HL-60 (cell line): ENCODE measurements at regions not wholly inside any gene's neighbourhood (a gene's known extent, or its start where the extent isn't known, plus 50 kb on each side); places are given as distances from the start of the nearest gene placed in this dataset.

Experiments used
- DNase-seq, 2 experiments: peaks; one replicate each; pipeline ENCODE4 v3.0.0-alpha.2; 2010 to 2020; ENCODE audit warnings: low read depth in 1 of 2, low spot score in 1 of 2
- H3K27ac ChIP-seq: fragments of 250-450 bp; sonication (Bioruptor Pico); replicated peaks from 2 replicates; pipeline ENCODE4 v1.5.1; 2020; ENCODE audit warnings: mild to moderate bottlenecking, moderate library complexity
- H3K27me3 ChIP-seq: fragments of 250-450 bp; sonication (Bioruptor Pico); 2 replicates; pipeline ENCODE4 v1.5.1; 2021; ENCODE audit warnings: mild to moderate bottlenecking, moderate library complexity; ENCODE audit not compliant: insufficient read depth, poor library complexity, severe bottlenecking
- H3K4me3 ChIP-seq: replicated peaks from 2 replicates; pipeline ENCODE4 v1.5.1; 2011; ENCODE audit warnings: mild to moderate bottlenecking, control low read depth, low read length; ENCODE audit not compliant: insufficient read depth
- GABPA ChIP-seq: IDR thresholded peaks from 2 replicates; pipeline ENCODE4 v1.6.1; 2012; ENCODE audit warnings: low read depth
- POLR2AphosphoS5 ChIP-seq: IDR thresholded peaks from 2 replicates; pipeline ENCODE4 v1.6.1; 2012; ENCODE audit warnings: low read depth
- REST ChIP-seq: IDR thresholded peaks from 2 replicates; pipeline ENCODE4 v1.6.1; 2012; ENCODE audit warnings: low read depth; ENCODE audit not compliant: insufficient replicate concordance
- SPI1 ChIP-seq: IDR thresholded peaks from 2 replicates; pipeline ENCODE4 v1.6.1; 2012; ENCODE audit warnings: low read depth, mild to moderate bottlenecking, borderline replicate concordance
- TF ChIP-seq, protein P1 (sequence below): IDR thresholded peaks from one replicate; pipeline ENCODE4 v1.5.1; 2011; ENCODE audit warnings: low read length, control low read depth, inconsistent platforms; ENCODE audit not compliant: insufficient read depth

GRCh38 chr15:38029736-38030135, 95.3 kb downstream of the TMCO5A start:
- H3K4me3 ChIP-seq = no peak overlapping the region
- H3K27ac ChIP-seq = no peak overlapping the region
- DNase-seq = no peak
- TF ChIP-seq POLR2AphosphoS5 (no peak), SPI1 (no peak), REST (no peak), GABPA (no peak)
- TF ChIP-seq, protein P1, sequence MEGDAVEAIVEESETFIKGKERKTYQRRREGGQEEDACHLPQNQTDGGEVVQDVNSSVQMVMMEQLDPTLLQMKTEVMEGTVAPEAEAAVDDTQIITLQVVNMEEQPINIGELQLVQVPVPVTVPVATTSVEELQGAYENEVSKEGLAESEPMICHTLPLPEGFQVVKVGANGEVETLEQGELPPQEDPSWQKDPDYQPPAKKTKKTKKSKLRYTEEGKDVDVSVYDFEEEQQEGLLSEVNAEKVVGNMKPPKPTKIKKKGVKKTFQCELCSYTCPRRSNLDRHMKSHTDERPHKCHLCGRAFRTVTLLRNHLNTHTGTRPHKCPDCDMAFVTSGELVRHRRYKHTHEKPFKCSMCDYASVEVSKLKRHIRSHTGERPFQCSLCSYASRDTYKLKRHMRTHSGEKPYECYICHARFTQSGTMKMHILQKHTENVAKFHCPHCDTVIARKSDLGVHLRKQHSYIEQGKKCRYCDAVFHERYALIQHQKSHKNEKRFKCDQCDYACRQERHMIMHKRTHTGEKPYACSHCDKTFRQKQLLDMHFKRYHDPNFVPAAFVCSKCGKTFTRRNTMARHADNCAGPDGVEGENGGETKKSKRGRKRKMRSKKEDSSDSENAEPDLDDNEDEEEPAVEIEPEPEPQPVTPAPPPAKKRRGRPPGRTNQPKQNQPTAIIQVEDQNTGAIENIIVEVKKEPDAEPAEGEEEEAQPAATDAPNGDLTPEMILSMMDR = no peak
- H3K27me3 ChIP-seq = no peaks in the 10 kb centered on the region

DNA sequence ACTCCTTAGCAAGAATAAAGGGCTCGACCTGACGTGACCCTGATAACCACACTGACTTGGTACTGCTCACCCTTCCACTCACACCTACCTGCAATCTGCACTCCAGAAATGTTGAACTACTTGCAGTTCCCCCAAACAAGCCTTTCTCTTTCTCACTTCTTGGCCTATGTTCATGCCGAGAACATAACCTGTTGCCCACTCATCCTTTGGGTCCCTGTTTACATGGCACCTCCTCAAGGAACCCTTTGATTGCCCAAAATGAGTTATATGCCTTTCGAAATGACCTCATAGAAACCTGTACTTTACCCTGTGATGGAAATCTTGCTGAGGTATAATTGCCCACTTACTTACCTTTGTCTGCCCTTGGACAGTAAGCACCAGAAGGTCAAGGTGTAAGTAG, 96.2 kb downstream of the TMCO5A start:
- no peak overlapping the region for H3K27ac ChIP-seq
- H3K4me3 ChIP-seq = no peak overlapping the region
- DNase-seq = no peak
- H3K27me3 ChIP-seq = no peaks in the 10 kb centered on the region
- no peak for TF ChIP-seq POLR2AphosphoS5
- TF ChIP-seq GABPA = no peak

DNA sequence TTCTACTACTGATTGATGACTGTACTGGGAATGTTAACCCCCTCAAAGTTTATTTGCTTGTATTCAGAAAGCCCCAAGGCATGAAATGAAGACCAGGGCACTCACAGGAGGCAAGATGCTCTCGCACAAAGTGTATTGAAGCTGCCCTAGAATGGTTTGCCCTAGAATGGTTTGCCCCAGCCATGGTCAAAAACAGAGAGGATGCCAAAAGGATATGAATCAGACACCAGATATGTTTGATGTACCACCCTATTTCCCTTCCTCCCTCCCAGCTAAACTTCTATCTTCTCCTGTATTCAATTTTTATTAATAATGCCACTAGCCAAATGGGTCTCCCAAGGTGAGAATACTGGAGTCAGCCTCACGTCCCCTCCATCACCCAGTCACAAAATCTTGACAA, 101.3 kb downstream of the TMCO5A start:
- no peak overlapping the region for H3K4me3 ChIP-seq
- no peak overlapping the region for H3K27ac ChIP-seq
- no peak for DNase-seq
- TF ChIP-seq POLR2AphosphoS5 (no peak), GABPA (no peak), REST (no peak), SPI1 (no peak)
- TF ChIP-seq, protein P1 = no peak
- H3K27me3 ChIP-seq = no peaks in the 10 kb centered on the region

GRCh38 chr15:38036790-38037338, 102.4 kb downstream of the TMCO5A start:
- no peak for DNase-seq
- TF ChIP-seq, protein P1 = no peak
- TF ChIP-seq SPI1 = no peak
- H3K4me3 ChIP-seq = no peak overlapping the region
- H3K27me3 ChIP-seq = no peaks in the 10 kb centered on the region
- no peak overlapping the region for H3K27ac ChIP-seq
